Astrocyte (in vitro differentiated cells and primary cell): ENCODE measurements at regions not wholly inside any gene's neighbourhood (a gene's known extent, or its start where the extent isn't known, plus 50 kb on each side); places are given as distances from the start of the nearest gene placed in this dataset.

Experiments
- DNase-seq: peaks from one replicate; pipeline ENCODE4 v3.0.0-alpha.2; 2010; ENCODE audit warnings: low read depth
- FAIRE-seq: peaks from 2 replicates; lab custom pipeline; 2011; peaks lifted over from hg19 to GRCh38; lab: Jason Lieb, UNC
- H2AFZ ChIP-seq: 2 replicates; pipeline ENCODE4 v1.6.0; 2012; ENCODE audit warnings: low read depth, low read length, inconsistent platforms
- H3K27ac ChIP-seq: 2 replicates; pipeline ENCODE4 v1.5.1; 2011; ENCODE audit warnings: low read depth, low read length, inconsistent platforms
- H3K27me3 ChIP-seq: 2 replicates; pipeline ENCODE4 v1.6.0; 2011; ENCODE audit warnings: low read length, inconsistent platforms; ENCODE audit not compliant: insufficient read depth
- H3K36me3 ChIP-seq: 2 replicates; pipeline ENCODE4 v1.5.1; 2011; ENCODE audit warnings: low read length, inconsistent platforms; ENCODE audit not compliant: insufficient read depth
- H3K4me1 ChIP-seq: 2 replicates; pipeline ENCODE4 v1.5.1; 2011; ENCODE audit warnings: low read length, inconsistent platforms; ENCODE audit not compliant: insufficient read depth
- H3K4me2 ChIP-seq: 2 replicates; pipeline ENCODE4 v1.6.0; 2012; ENCODE audit warnings: low read length, inconsistent platforms
- H3K4me3 ChIP-seq: 2 replicates; pipeline ENCODE4 v1.5.1; 2011; ENCODE audit warnings: low read depth, mild to moderate bottlenecking, low read length, inconsistent platforms; ENCODE audit not compliant: insufficient read depth
- H3K79me2 ChIP-seq: 2 replicates; pipeline ENCODE4 v1.6.0; 2012; ENCODE audit warnings: mild to moderate bottlenecking, low read length, inconsistent platforms; ENCODE audit not compliant: insufficient read depth
- H3K9ac ChIP-seq: 2 replicates; pipeline ENCODE4 v1.6.0; 2012; ENCODE audit warnings: mild to moderate bottlenecking, low read length, inconsistent platforms
- H3K9me3 ChIP-seq: 2 replicates; pipeline ENCODE4 v1.5.1; 2012; ENCODE audit warnings: low read depth, mild to moderate bottlenecking, low read length, inconsistent platforms; ENCODE audit not compliant: insufficient read depth
- H4K20me1 ChIP-seq: 2 replicates; pipeline ENCODE4 v1.6.0; 2012; ENCODE audit warnings: low read length, inconsistent platforms; ENCODE audit not compliant: insufficient read depth
- H3K27ac Mint-ChIP-seq: one replicate; pipeline ENCODE4 v1.8.0; 2021; ENCODE audit warnings: mild to moderate bottlenecking, mixed read lengths; ENCODE audit not compliant: unreplicated experiment
- H3K27me3 Mint-ChIP-seq: one replicate; pipeline ENCODE4 v1.8.0; 2021; ENCODE audit warnings: low read depth, mixed read lengths; ENCODE audit not compliant: unreplicated experiment
- H3K36me3 Mint-ChIP-seq: one replicate; pipeline ENCODE4 v1.8.0; 2021; ENCODE audit warnings: low read depth, mixed read lengths; ENCODE audit not compliant: unreplicated experiment
- H3K4me1 Mint-ChIP-seq: one replicate; pipeline ENCODE4 v1.8.0; 2021; ENCODE audit warnings: low read depth, mixed read lengths; ENCODE audit not compliant: unreplicated experiment
- H3K4me3 Mint-ChIP-seq: one replicate; pipeline ENCODE4 v1.8.0; 2021; ENCODE audit warnings: mild to moderate bottlenecking, moderate library complexity, mixed read lengths; ENCODE audit not compliant: unreplicated experiment
- H3K9me3 Mint-ChIP-seq: one replicate; pipeline ENCODE4 v1.8.0; 2021; ENCODE audit warnings: mild to moderate bottlenecking, mixed read lengths; ENCODE audit not compliant: unreplicated experiment
- EZH2 ChIP-seq: IDR thresholded peaks from 2 replicates; pipeline ENCODE4 v1.6.1; 2012; ENCODE audit warnings: mild to moderate bottlenecking, low read length, inconsistent platforms; ENCODE audit not compliant: insufficient read depth
- TF ChIP-seq, protein P1 (sequence below): IDR thresholded peaks from 2 replicates; pipeline ENCODE4 v1.5.1; 2011; ENCODE audit warnings: low read depth, mild to moderate bottlenecking, inconsistent platforms, low read length, moderate library complexity; ENCODE audit not compliant: insufficient read depth

DNA sequence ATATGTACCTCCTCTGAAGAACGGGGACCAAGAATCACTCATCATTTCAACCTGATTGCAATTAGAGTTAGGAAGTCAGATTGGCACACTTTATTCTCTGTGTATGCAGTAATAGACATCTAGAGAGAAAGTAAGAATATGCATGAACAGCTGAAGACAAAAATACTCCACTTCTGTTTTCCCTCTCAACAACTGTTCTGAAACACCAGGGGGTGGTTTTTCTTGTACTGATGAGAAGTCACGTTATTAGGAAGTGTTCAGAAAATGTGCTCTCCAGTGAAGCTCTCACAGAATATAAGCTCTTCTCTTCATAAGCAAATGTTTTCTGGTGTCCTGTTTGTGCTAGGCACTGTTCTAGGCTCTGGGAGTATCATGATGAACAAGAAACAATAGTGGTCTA is 531.7 kb upstream of the C9orf72 start:
- Histone ChIP-seq H3K36me3 (no peaks in the 10 kb centered on the region), H2AFZ (no peak overlapping the region), H3K27ac (no peak overlapping the region), H3K4me1 (no peaks in the 10 kb centered on the region), H3K9ac (no peak overlapping the region), H3K79me2 (no peaks in the 10 kb centered on the region), H4K20me1 (no peaks in the 10 kb centered on the region), H3K4me2 (no peak overlapping the region), H3K9me3 (no peaks in the 10 kb centered on the region), H3K27me3 (no peaks in the 10 kb centered on the region), H3K4me3 (no peak overlapping the region)
- FAIRE-seq: no peak
- peaks cover 3% of the 10 kb centered on the region for H3K4me1 Mint-ChIP-seq
- H3K27me3 Mint-ChIP-seq: no peaks in the 10 kb centered on the region
- no peak overlapping the region for H3K27ac Mint-ChIP-seq
- no peaks in the 10 kb centered on the region for H3K36me3 Mint-ChIP-seq
- H3K9me3 Mint-ChIP-seq: peaks cover under 1% of the 10 kb centered on the region
- DNase-seq: no peak
- TF ChIP-seq, protein P1, sequence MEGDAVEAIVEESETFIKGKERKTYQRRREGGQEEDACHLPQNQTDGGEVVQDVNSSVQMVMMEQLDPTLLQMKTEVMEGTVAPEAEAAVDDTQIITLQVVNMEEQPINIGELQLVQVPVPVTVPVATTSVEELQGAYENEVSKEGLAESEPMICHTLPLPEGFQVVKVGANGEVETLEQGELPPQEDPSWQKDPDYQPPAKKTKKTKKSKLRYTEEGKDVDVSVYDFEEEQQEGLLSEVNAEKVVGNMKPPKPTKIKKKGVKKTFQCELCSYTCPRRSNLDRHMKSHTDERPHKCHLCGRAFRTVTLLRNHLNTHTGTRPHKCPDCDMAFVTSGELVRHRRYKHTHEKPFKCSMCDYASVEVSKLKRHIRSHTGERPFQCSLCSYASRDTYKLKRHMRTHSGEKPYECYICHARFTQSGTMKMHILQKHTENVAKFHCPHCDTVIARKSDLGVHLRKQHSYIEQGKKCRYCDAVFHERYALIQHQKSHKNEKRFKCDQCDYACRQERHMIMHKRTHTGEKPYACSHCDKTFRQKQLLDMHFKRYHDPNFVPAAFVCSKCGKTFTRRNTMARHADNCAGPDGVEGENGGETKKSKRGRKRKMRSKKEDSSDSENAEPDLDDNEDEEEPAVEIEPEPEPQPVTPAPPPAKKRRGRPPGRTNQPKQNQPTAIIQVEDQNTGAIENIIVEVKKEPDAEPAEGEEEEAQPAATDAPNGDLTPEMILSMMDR: no peak
- TF ChIP-seq EZH2: no peak
- H3K4me3 Mint-ChIP-seq: no peak overlapping the region

DNA sequence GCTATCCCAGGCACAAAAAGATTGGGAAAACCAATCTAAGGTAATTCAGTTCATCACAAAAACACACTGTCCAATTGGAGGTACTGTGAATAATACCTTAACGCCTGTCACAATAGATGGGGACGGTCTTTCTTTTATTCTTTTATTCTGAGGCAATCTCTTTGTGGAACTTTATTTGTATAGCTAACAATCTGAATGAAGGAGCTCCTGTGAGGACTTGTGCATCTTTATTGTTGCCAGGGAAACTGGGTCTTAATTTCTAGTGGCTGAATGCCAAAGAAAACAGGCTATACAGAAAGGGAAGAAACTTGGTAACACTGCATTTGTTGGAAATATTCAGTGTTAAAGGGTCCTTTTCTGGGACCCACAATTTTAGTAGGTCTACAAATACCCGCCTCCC is 546.9 kb upstream of the C9orf72 start:
- no peak overlapping the region for H3K4me3 Mint-ChIP-seq
- Histone ChIP-seq H3K4me2 (no peak overlapping the region), H3K79me2 (no peaks in the 10 kb centered on the region), H3K27me3 (no peaks in the 10 kb centered on the region), H2AFZ (no peak overlapping the region), H3K4me3 (no peak overlapping the region), H4K20me1 (no peaks in the 10 kb centered on the region), H3K27ac (no peak overlapping the region), H3K36me3 (no peaks in the 10 kb centered on the region), H3K9ac (no peak overlapping the region), H3K9me3 (no peaks in the 10 kb centered on the region), H3K4me1 (no peaks in the 10 kb centered on the region)
- DNase-seq: no peak
- FAIRE-seq: no peak
- H3K9me3 Mint-ChIP-seq: no peaks in the 10 kb centered on the region
- H3K4me1 Mint-ChIP-seq: no peaks in the 10 kb centered on the region
- H3K27me3 Mint-ChIP-seq: no peaks in the 10 kb centered on the region
- TF ChIP-seq, protein P1: no peak
- TF ChIP-seq EZH2: no peak
- no peak overlapping the region for H3K27ac Mint-ChIP-seq
- no peaks in the 10 kb centered on the region for H3K36me3 Mint-ChIP-seq

DNA sequence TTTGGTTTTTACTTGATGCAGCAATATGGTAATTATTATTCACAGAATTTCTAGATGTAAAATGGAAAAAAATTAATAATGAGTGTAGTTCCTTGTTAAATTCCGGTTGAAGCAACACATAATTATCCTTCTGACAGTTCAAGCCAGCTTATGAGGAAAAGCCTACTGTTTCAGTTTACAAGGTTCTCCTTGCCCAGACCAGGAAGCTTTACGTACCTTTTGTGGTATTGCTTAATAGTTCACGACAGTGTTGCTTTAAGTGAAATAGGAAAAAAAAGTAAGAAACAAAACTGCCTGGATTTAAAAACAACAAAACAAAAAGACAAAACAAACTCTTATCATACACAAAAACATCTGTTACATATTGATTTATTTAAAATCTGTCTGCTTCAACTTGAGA is 547.3 kb upstream of the C9orf72 start:
- no peaks in the 10 kb centered on the region for H3K9me3 Mint-ChIP-seq
- Histone ChIP-seq H3K9ac (no peak overlapping the region), H3K4me1 (no peaks in the 10 kb centered on the region), H3K79me2 (no peaks in the 10 kb centered on the region), H4K20me1 (no peaks in the 10 kb centered on the region), H2AFZ (no peak overlapping the region), H3K9me3 (no peaks in the 10 kb centered on the region), H3K27ac (no peak overlapping the region), H3K4me2 (no peak overlapping the region), H3K36me3 (no peaks in the 10 kb centered on the region), H3K4me3 (no peak overlapping the region), H3K27me3 (no peaks in the 10 kb centered on the region)
- no peaks in the 10 kb centered on the region for H3K36me3 Mint-ChIP-seq
- DNase-seq (no peak), FAIRE-seq (no peak)
- no peak overlapping the region for H3K27ac Mint-ChIP-seq
- H3K27me3 Mint-ChIP-seq: no peaks in the 10 kb centered on the region
- TF ChIP-seq EZH2: no peak
- TF ChIP-seq, protein P1: no peak
- no peak overlapping the region for H3K4me3 Mint-ChIP-seq
- H3K4me1 Mint-ChIP-seq: no peaks in the 10 kb centered on the region
